ENCODE measurements at regions not wholly inside any gene's neighbourhood (a gene's known extent, or its start where the extent isn't known, plus 50 kb on each side); places are given as distances from the start of the nearest gene placed in this dataset.

GRCh38 chr6:101236709-101237108 lies 156.8 kb upstream of the GRIK2 start:
- no peaks in the 10 kb centered on the region for H4K20me1 ChIP-seq (ENCODE audit: control insufficient read depth, insufficient read depth, low read depth, low read length)
- H3K36me3 ChIP-seq (ENCODE audit: control insufficient read depth, low read length), result no peaks in the 10 kb centered on the region
- H3K79me2 ChIP-seq (ENCODE audit: control insufficient read depth, low read length), result no peaks in the 10 kb centered on the region
- H3K4me3 ChIP-seq (ENCODE audit: low read length), result no peak overlapping the region
- H3K27ac ChIP-seq (ENCODE audit: low read depth, low read length), result no peak overlapping the region
- no peaks in the 10 kb centered on the region for H3K9me3 ChIP-seq (ENCODE audit: control insufficient read depth, insufficient read depth, low read length)
- no peaks in the 10 kb centered on the region for H3K4me1 ChIP-seq (ENCODE audit: control insufficient read depth, low read length)
- H3K4me2 ChIP-seq (ENCODE audit: low read length), result no peak overlapping the region
- no peak for TF ChIP-seq CTCF (IDR thresholded peaks at IDR 0.05; ENCODE audit: low read depth, low read length, poor library complexity, severe bottlenecking)
- no peaks in the 10 kb centered on the region for H3K9me2 ChIP-seq (replicated peaks; ENCODE audit: control insufficient read depth, low read length)
- H3K27me3 ChIP-seq (ENCODE audit: control insufficient read depth, low read length), result no peaks in the 10 kb centered on the region
- no peaks in the 10 kb centered on the region for H3F3A ChIP-seq (ENCODE audit: control insufficient read depth, insufficient read depth)

- Histone ChIP-seq H3K27ac (ENCODE audit: low read depth, low read length) (no peak overlapping the region), H3K27me3 (ENCODE audit: control insufficient read depth, low read length) (no peaks in the 10 kb centered on the region), H3K9me2 (replicated peaks; ENCODE audit: control insufficient read depth, low read length) (no peaks in the 10 kb centered on the region), H3K36me3 (ENCODE audit: control insufficient read depth, low read length) (no peaks in the 10 kb centered on the region), H3F3A (ENCODE audit: control insufficient read depth, insufficient read depth) (no peaks in the 10 kb centered on the region), H4K20me1 (ENCODE audit: control insufficient read depth, insufficient read depth, low read depth, low read length) (no peaks in the 10 kb centered on the region), H3K79me2 (ENCODE audit: control insufficient read depth, low read length) (no peaks in the 10 kb centered on the region), H3K4me2 (ENCODE audit: low read length) (no peak overlapping the region), H3K4me3 (ENCODE audit: low read length) (no peak overlapping the region), H3K9me3 (ENCODE audit: control insufficient read depth, insufficient read depth, low read length) (no peaks in the 10 kb centered on the region), H3K4me1 (ENCODE audit: control insufficient read depth, low read length) (no peaks in the 10 kb centered on the region)
- TF ChIP-seq CTCF (IDR thresholded peaks at IDR 0.05; ENCODE audit: low read depth, low read length, poor library complexity, severe bottlenecking) (no peak), EZH2phosphoT487 (IDR thresholded peaks at IDR 0.05; ENCODE audit: borderline replicate concordance, low read length) (no peak)
Observed at GRCh38 chr6:101241442-101241841, 152.1 kb upstream of the GRIK2 start.

- Histone ChIP-seq H3K27ac (ENCODE audit: low read depth, low read length) (no peak overlapping the region), H3K9me2 (replicated peaks; ENCODE audit: control insufficient read depth, low read length) (no peaks in the 10 kb centered on the region), H3K4me2 (ENCODE audit: low read length) (no peak overlapping the region), H3K27me3 (ENCODE audit: control insufficient read depth, low read length) (no peaks in the 10 kb centered on the region), H3K4me1 (ENCODE audit: control insufficient read depth, low read length) (no peaks in the 10 kb centered on the region), H3K36me3 (ENCODE audit: control insufficient read depth, low read length) (no peaks in the 10 kb centered on the region), H3K9me3 (ENCODE audit: control insufficient read depth, insufficient read depth, low read length) (peaks cover 6% of the 10 kb centered on the region; the same call in 1 of the 2 replicates), H4K20me1 (ENCODE audit: control insufficient read depth, insufficient read depth, low read depth, low read length) (no peaks in the 10 kb centered on the region), H3F3A (ENCODE audit: control insufficient read depth, insufficient read depth) (no peaks in the 10 kb centered on the region), H3K4me3 (ENCODE audit: low read length) (no peak overlapping the region), H3K79me2 (ENCODE audit: control insufficient read depth, low read length) (no peaks in the 10 kb centered on the region)
- TF ChIP-seq EZH2phosphoT487 (IDR thresholded peaks at IDR 0.05; ENCODE audit: borderline replicate concordance, low read length), result no peak
- no peak for TF ChIP-seq CTCF (IDR thresholded peaks at IDR 0.05; ENCODE audit: low read depth, low read length, poor library complexity, severe bottlenecking)
Observed at GRCh38 chr6:101249470-101249869, 144.0 kb upstream of the GRIK2 start.

- Histone ChIP-seq H3K9me2 (replicated peaks; ENCODE audit: control insufficient read depth, low read length) (no peaks in the 10 kb centered on the region), H3K4me2 (ENCODE audit: low read length) (no peak overlapping the region), H3K27me3 (ENCODE audit: control insufficient read depth, low read length) (no peaks in the 10 kb centered on the region), H3K9me3 (ENCODE audit: control insufficient read depth, insufficient read depth, low read length) (no peaks in the 10 kb centered on the region), H3K4me3 (ENCODE audit: low read length) (no peak overlapping the region), H3K79me2 (ENCODE audit: control insufficient read depth, low read length) (no peaks in the 10 kb centered on the region), H3F3A (ENCODE audit: control insufficient read depth, insufficient read depth) (no peaks in the 10 kb centered on the region), H3K4me1 (ENCODE audit: control insufficient read depth, low read length) (no peaks in the 10 kb centered on the region), H3K27ac (ENCODE audit: low read depth, low read length) (no peak overlapping the region), H4K20me1 (ENCODE audit: control insufficient read depth, insufficient read depth, low read depth, low read length) (no peaks in the 10 kb centered on the region), H3K36me3 (ENCODE audit: control insufficient read depth, low read length) (no peaks in the 10 kb centered on the region)
- TF ChIP-seq EZH2phosphoT487 (IDR thresholded peaks at IDR 0.05; ENCODE audit: borderline replicate concordance, low read length) (no peak), CTCF (IDR thresholded peaks at IDR 0.05; ENCODE audit: low read depth, low read length, poor library complexity, severe bottlenecking) (no peak)
Observed at GRCh38 chr6:101257163-101257562, 136.3 kb upstream of the GRIK2 start.
